GM18951 (cell line): ENCODE measurements at regions not wholly inside any gene's neighbourhood (a gene's known extent, or its start where the extent isn't known, plus 50 kb on each side); places are given as distances from the start of the nearest gene placed in this dataset.
"Not testable (repeated sequence)": the region's sequence is repeated elsewhere in the genome, so short reads cannot be mapped to it uniquely, and the experiment has no call there.

Source experiments
- POLR2A ChIP-seq: IDR thresholded peaks from 4 replicates; pipeline ENCODE4 v1.6.1; 2011; ENCODE audit warnings: mild to moderate bottlenecking; ENCODE audit not compliant: insufficient read length, insufficient read depth; ENCODE audit errors: extremely low read depth
- in situ Hi-C: fragments of 300-500 bp; cut with MboI; formaldehyde crosslinking; loops from one replicate; pipeline ENCODE4 v1.12.0; 2022; ENCODE audit warnings: low sequenced_read_pairs, mixed read lengths, inconsistent platforms; ENCODE audit not compliant: unreplicated experiment

DNA sequence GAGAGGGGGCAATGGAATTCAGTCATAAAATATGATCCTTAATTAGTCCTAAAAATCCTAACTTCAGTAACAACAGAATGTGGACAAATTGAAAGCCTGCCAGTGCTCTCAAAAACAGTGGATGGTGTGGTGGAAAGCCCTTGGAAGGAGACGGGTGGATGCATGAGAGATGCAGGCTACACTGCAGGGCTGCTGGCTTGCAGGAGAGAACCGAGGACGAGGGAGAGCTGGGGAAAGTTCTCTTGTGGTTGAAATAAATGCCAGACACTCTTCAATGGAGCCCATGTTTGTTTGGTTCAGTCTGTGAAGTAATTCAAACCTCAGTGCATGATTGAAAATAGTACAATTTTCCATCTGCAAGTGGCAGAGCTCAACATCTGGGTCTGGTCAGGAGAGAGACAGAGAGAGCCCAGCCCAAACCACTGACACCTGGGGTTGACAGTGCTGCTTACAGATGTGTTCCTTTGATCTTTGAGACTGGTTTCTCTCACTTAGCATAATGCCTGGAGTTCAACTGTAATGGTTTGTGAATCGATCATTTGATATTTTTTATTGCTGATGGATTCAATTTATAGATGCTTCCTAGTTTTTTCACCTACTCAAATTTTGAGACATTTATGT lies 544.9 kb downstream of the GOLGA6L6 start:
- in situ Hi-C loops = loop anchor here (25.0 kb wide), 1 partner anchor 1016 kb away; no protein-coding TSS in a partner anchor

DNA sequence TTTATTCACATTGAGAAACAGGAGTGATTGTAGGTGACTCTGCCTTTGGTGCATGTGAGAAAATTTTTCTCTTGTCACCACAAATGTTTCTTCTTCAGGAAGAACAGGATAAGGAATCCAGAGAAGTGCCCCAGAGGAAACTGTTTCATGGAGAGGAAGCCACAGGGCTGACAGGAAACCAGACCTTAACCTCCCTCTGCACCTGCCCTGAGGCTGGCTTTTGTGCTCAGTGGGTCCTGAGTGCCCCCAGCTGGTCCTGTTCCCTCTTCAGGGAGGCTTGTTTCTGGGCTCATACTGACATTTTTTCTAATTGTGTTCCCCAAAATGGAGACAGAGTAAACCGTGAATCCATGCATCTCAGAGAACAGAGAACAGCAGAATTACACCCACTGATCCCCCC lies 546.3 kb downstream of the GOLGA6L6 start:
- in situ Hi-C loops = loop anchor here (25.0 kb wide), 1 partner anchor 1017 kb away; no protein-coding TSS in a partner anchor

DNA sequence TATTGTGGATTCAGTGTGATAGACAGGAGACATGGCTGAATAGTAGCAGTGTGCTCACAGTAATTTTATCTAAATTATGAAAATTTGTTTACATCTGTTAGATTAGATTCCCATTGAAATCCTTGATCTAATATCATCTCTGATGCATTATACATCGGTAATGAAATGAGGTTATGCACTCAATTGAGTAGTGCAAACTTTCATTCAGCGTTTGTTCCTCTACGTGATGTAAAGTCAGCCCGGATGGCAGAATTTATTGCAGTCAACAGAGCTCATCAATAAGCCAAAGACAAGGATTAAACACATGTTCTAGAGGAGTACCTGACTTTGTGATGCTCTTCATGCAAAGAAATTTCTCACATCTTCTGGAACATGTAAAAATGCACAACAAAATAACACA lies 549.2 kb downstream of the GOLGA6L6 start:
- in situ Hi-C loops = loop anchor here (25.0 kb wide), 1 partner anchor 1020 kb away; no protein-coding TSS in a partner anchor
- TF ChIP-seq POLR2A = no peak

DNA sequence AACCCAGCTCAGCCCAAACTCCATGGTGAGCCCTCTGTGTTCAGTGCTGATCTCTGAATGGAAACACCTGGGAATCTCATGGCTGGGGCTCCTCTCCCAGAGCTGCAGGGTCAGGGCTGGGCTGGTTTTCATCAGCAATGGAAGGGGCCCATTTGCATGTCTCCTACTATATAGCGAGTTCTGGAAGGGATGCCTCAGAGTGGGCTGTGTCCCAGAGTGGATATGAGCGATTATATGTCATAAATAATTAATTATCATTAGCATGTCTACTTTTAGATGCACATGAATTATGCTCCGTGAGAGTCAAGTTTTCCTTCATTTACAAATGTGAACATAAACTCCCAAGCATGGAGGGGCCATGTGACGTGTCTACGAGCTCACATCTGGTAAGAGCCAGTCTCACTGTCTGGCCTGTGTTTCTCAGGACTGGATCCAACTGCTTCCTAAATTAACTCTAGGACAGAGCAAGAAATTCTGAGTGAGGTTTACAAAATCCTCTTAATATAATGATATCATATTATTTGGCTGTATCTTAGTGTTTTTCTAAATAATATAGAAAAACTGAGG lies 553.4 kb downstream of the GOLGA6L6 start:
- no peak for TF ChIP-seq POLR2A
- in situ Hi-C loops = loop anchor here (25.0 kb wide), 1 partner anchor 1024 kb away; no protein-coding TSS in a partner anchor

DNA sequence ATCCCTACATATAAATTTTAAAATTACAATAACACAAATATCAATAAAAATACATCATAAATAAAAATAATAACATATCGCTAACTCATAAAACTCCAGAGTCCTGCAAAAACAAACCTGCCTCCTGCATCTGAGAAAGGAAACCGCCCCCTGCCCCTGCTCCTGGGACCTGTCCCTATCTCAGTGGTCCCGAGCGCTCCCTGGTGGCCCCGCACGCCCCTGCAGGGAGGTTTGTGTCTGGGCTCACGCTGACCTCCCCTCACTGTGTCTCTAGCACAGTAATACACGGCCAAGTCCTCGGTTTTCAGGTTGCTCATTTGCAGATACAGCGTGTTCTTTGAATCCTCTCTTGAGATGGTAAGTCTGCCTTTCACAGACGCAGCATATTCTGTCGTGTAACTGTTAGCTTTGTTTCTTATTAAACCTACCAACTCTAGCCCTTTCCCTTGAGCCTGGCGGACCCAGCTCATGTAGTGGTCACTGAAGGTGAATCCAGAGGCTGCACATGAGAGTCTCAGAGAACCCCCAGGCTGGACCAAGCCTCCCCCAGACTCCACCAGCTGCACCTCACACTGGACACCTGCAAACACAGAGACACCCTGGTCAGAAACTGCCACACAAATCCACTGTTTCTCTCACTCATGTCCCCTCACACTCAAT lies 554.1 kb downstream of the GOLGA6L6 start:
- TF ChIP-seq POLR2A = no peak
- in situ Hi-C loops = loop anchor here (25.0 kb wide), 1 partner anchor 1025 kb away; no protein-coding TSS in a partner anchor

DNA sequence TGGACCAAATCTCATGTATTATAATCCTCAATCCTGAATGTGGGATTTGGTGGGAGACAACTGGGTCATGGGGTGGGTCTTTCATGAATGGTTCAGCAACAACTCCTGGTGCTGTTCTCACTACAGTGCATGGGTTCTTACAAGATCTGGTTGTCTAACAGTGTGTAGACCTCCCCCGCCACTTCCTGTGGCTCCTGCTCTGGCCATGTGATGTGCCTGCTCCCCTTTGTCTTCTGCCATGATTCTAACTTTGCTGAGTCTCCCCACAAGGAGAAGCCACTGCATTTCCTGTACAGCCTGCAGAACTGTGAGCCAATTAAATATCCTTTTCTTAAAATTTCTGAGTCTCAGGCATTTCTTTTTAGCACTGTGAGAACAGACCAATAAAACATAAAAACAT lies 557.5 kb downstream of the GOLGA6L6 start:
- in situ Hi-C loops = loop anchor here (25.0 kb wide), 1 partner anchor 1028 kb away; no protein-coding TSS in a partner anchor

DNA sequence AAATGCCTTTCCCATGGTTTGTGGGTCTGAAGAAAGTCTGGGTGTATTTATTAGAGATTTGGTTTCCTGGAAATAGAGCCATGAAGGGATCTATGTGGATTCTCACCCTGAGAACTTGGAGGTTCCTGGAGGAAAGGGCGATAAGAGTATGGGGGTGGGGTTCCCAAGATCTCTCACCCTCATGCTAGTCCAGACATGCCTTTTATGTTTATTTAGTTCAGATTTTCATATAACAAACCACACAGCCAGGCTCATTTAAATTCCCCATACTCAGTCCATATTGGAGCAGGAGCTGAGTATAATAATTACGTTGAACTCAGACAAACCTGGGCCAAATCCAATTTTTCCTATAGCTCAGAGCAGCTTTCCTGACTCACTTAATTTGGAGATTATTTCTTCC lies 566.6 kb downstream of the GOLGA6L6 start:
- TF ChIP-seq POLR2A = no peak
- in situ Hi-C loops = loop anchor here (25.0 kb wide), 1 partner anchor 1037 kb away; no protein-coding TSS in a partner anchor

More for the DNA sequence above, 557.5 kb downstream of the GOLGA6L6 start:
- no peak for TF ChIP-seq POLR2A

DNA sequence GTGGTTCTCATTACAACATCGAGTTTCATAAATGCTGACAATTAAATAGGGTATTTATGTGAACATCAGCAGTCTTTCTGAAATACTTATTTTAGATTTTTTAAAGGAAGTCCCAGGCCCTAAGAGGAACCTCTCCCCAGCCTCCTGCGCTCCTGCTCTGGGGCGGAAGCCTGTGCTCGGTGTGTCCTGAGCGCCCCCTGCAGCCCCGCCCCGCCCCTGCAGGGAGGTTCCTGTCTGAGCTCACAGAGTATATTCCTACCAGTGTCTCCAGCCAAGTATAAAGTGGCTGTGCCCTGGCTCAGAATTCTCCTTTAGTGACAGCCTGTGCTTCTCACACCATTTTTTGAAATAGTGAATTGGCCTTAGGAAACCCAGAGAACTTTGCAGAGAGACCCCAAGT lies 567.9 kb downstream of the GOLGA6L6 start:
- TF ChIP-seq POLR2A = no peak
- in situ Hi-C loops = no loop called here

DNA sequence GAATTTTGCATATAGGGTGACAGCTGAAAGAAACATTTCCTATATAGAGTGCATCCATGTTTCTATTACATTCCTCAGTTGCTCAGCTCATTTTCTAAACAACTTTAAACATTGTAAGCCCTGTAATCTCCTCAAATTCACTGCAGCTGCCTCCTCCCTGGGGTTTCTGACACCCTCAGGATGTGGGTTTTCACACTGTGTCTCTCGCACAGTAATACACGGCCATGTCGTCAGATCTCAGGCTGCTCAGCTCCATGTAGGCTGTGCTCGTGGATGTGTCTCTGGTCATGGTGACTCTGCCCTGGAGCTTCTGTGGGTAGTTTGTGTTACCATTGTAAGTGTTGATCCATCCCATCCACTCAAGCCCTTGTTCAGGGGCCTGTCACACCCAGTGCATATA lies 569.0 kb downstream of the GOLGA6L6 start:
- in situ Hi-C loops = not testable (repeated sequence)

DNA sequence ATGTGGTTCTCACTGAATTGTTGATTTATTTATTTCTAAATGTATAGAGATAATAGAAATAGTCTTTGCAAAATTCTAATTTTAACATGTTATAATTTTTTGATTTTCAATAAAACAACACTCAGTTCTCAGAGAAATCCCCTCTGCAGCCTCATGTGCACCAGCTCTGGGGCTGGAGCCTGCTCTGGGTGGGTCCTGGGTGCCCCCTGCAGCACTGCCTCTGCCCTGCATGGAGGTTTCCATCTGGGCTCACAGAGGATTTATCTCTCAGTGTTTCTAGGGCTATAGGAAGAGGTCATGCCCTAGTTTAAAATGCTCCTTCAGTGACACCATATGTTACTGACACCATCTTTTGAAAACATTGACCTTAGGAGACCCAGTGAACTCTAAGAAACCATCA lies 576.0 kb downstream of the GOLGA6L6 start:
- in situ Hi-C loops = not testable (repeated sequence)

DNA sequence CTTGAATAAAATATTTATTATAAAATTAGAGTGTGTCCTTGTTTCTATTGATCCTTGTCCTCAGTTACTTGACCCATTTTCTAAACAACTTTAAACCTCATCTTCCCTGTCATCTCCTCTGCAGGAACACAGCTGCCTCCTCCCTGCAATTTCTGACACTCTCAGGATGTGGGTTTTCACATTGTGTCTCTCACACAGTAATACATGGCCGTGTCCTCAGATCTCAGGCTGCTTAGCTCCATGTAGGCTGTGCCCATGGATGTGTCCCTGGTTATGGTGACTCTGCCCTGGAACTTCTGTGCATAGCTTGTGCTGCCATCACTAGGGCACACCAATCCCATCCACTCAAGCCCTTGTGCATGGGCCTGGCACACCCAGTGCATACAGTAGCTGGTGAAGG lies 577.1 kb downstream of the GOLGA6L6 start:
- in situ Hi-C loops = not testable (repeated sequence)

DNA sequence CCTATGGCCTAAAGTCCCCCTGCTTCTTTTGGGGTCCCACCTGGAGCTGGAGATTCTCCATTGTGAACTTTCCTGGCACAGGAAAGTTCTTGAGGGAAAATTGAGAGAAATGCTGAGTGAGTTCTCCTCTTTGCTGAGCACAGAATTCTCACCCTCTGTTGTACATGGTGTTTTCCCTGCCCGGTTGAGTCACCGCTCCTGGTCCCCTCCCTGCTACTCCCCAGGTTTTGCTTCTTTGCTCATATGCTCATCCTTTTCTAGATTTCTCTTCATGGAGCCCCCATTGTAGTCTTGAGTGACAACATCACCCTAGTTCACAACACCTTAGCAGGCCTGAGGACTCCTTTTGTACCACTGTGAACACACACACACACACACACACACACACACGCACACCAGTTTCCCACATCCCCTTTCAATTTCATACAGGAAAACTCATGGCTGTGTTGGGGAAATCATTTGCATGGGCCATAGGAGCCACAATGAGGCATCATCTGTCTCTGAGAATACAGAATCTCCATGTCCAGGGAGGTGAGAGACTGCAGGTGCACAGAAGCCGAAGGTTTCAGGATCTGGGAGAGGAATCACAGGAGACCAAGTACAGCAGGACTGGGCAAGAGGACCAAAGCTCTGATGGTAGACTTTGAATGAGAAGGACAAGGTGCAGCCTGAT lies 585.3 kb downstream of the GOLGA6L6 start:
- in situ Hi-C loops = no loop called here
- TF ChIP-seq POLR2A = no peak

DNA sequence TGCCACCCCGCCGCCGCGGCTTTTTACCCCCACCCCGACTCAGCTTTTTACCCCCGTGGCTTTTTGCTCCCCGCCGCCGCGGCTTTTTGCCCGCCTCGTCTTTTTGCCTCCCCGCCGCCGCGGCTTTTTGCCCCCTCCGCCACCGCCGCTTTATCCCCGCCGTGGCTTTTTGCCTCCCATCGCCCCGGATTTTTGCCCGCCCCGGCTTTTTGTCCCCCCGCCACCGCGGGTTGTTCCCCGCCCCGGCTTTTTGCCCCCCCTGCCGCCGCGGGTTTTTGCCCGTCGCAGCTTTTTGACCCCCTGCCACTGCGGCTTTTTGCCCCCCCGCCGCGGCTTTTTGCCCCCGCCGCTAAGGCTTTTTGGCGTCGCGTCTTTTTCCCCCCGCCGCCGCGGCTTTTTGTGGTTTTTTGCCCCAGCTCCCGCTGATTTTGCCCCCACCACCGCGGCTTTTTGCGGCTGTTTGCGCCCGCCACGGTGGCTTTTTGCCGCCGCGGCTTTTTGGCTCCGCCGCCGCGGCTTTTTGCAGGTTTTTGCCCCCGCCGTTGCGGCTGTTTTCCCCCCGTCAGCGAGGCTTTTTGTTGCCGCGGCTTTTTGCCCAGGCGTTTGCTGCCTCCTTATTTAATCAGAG lies 597.2 kb downstream of the GOLGA6L6 start:
- in situ Hi-C loops = no loop called here
- TF ChIP-seq POLR2A = no peak
